ENCODE measurements at regions not wholly inside any gene's neighbourhood (a gene's known extent, or its start where the extent isn't known, plus 50 kb on each side); places are given as distances from the start of the nearest gene placed in this dataset.

DNA sequence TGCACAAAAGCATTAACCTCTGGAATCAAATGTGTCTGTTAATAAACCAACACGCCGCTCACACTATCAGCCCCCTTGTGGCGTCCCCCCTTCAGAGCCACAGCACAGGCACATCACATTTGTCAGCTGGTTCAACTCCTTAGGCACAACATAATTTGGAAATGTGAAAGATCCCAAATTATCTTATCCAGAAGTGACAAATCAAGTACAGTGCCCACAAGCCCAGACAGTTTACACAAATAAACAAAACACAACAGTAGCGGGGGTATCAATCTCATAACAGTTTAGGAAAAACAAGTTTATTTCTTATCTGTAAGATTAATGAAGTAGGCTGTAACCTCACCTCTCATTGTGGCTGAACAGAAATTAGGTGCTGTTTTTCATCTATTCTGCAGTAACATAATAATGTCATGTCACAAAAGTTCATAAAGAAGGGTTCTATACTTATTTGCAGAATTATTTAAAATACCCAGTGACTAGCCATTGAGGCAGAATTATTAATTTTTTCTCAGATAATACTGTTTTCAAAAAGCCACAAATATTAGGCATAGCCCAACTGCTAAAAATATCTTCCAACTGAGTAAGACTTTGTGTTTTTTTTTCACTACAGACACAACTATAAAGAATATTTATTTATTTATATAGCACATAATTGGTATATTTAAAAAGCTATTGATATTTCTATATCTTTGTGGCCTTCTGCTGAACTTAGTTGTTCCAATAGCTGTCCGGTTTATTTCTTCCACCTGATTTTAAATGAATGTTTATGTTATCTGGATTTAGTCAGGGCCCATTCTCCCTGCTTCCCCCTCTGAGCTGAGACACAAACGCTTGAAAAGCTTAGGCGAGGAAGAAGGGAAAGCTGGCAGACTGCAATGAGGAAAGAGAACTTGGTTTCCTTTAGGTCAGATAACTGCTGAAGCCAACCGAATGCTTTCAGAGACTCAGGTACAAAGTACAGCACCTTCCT is 214.7 kb downstream of the QDPR start:
- intact Hi-C loops (cut with micrococcal nuclease; ENCODE audit: unreplicated experiment), result no loop called here
- no peaks in the 10 kb centered on the region for H3F3A ChIP-seq (ENCODE audit: insufficient read depth, low read depth)
- no peaks in the 10 kb centered on the region for H4K20me1 ChIP-seq (ENCODE audit: insufficient read depth)
- no peaks in the 10 kb centered on the region for H3K36me3 ChIP-seq (ENCODE audit: low read depth)
- TF ChIP-seq EZH2 (IDR thresholded peaks at IDR 0.05; ENCODE audit: low read depth), result no peak
- TF ChIP-seq, protein P1, sequence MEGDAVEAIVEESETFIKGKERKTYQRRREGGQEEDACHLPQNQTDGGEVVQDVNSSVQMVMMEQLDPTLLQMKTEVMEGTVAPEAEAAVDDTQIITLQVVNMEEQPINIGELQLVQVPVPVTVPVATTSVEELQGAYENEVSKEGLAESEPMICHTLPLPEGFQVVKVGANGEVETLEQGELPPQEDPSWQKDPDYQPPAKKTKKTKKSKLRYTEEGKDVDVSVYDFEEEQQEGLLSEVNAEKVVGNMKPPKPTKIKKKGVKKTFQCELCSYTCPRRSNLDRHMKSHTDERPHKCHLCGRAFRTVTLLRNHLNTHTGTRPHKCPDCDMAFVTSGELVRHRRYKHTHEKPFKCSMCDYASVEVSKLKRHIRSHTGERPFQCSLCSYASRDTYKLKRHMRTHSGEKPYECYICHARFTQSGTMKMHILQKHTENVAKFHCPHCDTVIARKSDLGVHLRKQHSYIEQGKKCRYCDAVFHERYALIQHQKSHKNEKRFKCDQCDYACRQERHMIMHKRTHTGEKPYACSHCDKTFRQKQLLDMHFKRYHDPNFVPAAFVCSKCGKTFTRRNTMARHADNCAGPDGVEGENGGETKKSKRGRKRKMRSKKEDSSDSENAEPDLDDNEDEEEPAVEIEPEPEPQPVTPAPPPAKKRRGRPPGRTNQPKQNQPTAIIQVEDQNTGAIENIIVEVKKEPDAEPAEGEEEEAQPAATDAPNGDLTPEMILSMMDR (conservative IDR thresholded peaks at IDR 0.05), result no peak
- H3K9me3 ChIP-seq (ENCODE audit: insufficient read depth, low read depth), result no peaks in the 10 kb centered on the region
- POLR2A ChIA-PET (ENCODE audit: unreplicated experiment), result no interaction called here
- H3K4me3 ChIP-seq, result no peak overlapping the region
- DNase-seq, result no peak
- H3K4me2 ChIP-seq, result no peak overlapping the region
- BruUV-seq (replicated peaks), result no TSS peak
- no peaks in the 10 kb centered on the region for H3K4me1 ChIP-seq (replicated peaks; ENCODE audit: insufficient read depth)
- CTCF ChIA-PET, result no interaction called here
- no peak overlapping the region for H3K27ac ChIP-seq
- no peak overlapping the region for H2AFZ ChIP-seq
- peaks cover 23% of the 10 kb centered on the region; the same call in 1 of the 2 replicates for H3K27me3 ChIP-seq (ENCODE audit: insufficient read depth, low read depth)
- H3K9me2 ChIP-seq (ENCODE audit: insufficient read depth), result no peaks in the 10 kb centered on the region
- no peaks in the 10 kb centered on the region for H3K79me2 ChIP-seq (ENCODE audit: low read depth)

DNA sequence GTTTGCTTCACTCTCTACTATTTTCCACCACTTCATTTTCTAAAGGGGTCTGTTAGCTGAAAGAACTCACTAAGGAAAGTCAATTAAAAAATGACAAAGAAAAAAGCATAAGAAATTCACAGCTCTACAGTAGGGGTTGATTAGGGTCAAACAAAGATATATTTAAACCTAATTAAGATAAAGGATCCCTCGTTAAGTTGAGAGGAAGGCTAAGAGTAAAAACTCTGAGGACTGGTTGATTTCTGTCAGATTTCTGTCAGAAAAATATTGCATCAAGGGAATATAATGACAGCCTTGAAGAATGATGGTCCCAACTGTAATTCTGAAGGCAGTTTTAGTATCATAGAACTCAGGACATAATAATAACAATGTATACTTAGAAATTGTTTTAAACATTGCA is 218.0 kb downstream of the QDPR start:
- Histone ChIP-seq H3K9me3 (ENCODE audit: insufficient read depth, low read depth) (no peaks in the 10 kb centered on the region), H3K4me3 (no peak overlapping the region), H3F3A (ENCODE audit: insufficient read depth, low read depth) (no peaks in the 10 kb centered on the region), H2AFZ (no peak overlapping the region), H3K9me2 (ENCODE audit: insufficient read depth) (no peaks in the 10 kb centered on the region), H3K27ac (no peak overlapping the region), H4K20me1 (ENCODE audit: insufficient read depth) (no peaks in the 10 kb centered on the region), H3K36me3 (ENCODE audit: low read depth) (no peaks in the 10 kb centered on the region), H3K79me2 (ENCODE audit: low read depth) (no peaks in the 10 kb centered on the region), H3K27me3 (ENCODE audit: insufficient read depth, low read depth) (peaks cover 23% of the 10 kb centered on the region; the same call in 1 of the 2 replicates), H3K4me2 (no peak overlapping the region), H3K4me1 (replicated peaks; ENCODE audit: insufficient read depth) (no peaks in the 10 kb centered on the region)
- no peak for DNase-seq
- CTCF ChIA-PET, result no interaction called here
- BruUV-seq (replicated peaks), result no TSS peak
- POLR2A ChIA-PET (ENCODE audit: unreplicated experiment), result no interaction called here
- intact Hi-C loops (cut with micrococcal nuclease; ENCODE audit: unreplicated experiment), result no loop called here
- TF ChIP-seq EZH2 (IDR thresholded peaks at IDR 0.05; ENCODE audit: low read depth), result no peak
- TF ChIP-seq, protein P1 (conservative IDR thresholded peaks at IDR 0.05), result no peak

DNA sequence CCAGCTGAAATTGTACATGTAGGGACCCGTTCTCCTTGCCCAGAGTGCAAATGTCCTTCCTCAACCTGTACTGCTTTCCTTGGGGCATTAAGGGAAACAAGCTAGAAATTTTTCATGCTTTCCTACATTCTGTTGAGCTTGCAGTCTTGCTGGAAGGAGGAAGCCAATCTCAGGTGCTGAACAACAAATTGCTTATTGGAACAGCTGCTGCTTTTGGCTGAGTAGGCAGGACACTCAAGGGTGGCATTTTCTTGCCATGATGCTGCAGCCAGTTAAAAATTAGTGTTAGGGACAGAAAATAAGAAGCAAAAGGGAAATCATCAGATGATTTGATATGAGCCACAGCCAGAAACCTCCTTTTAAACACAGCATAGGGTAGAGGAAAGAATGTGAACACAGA is 223.7 kb downstream of the QDPR start:
- CTCF ChIA-PET, result no interaction called here
- intact Hi-C loops (cut with micrococcal nuclease; ENCODE audit: unreplicated experiment), result no loop called here
- BruUV-seq (replicated peaks), result no TSS peak

More for the DNA sequence above, 223.7 kb downstream of the QDPR start:
- Histone ChIP-seq H3K4me1 (replicated peaks; ENCODE audit: insufficient read depth) (no peaks in the 10 kb centered on the region), H3K9me2 (ENCODE audit: insufficient read depth) (no peaks in the 10 kb centered on the region), H3K9me3 (ENCODE audit: insufficient read depth, low read depth) (no peaks in the 10 kb centered on the region), H2AFZ (no peak overlapping the region), H3K27ac (no peak overlapping the region), H3K4me2 (no peak overlapping the region), H3K27me3 (ENCODE audit: insufficient read depth, low read depth) (peaks cover 2% of the 10 kb centered on the region; the same call in 1 of the 2 replicates), H3K79me2 (ENCODE audit: low read depth) (no peaks in the 10 kb centered on the region), H3F3A (ENCODE audit: insufficient read depth, low read depth) (no peaks in the 10 kb centered on the region), H3K36me3 (ENCODE audit: low read depth) (no peaks in the 10 kb centered on the region), H4K20me1 (ENCODE audit: insufficient read depth) (no peaks in the 10 kb centered on the region), H3K4me3 (no peak overlapping the region)
- no peak for DNase-seq
- no peak for TF ChIP-seq EZH2 (IDR thresholded peaks at IDR 0.05; ENCODE audit: low read depth)
- TF ChIP-seq, protein P1 (conservative IDR thresholded peaks at IDR 0.05), result no peak
- POLR2A ChIA-PET (ENCODE audit: unreplicated experiment), result no interaction called here
